ENCODE measurements at regions not wholly inside any gene's neighbourhood (a gene's known extent, or its start where the extent isn't known, plus 50 kb on each side); places are given as distances from the start of the nearest gene placed in this dataset.
"Not testable (repeated sequence)": the region's sequence is repeated elsewhere in the genome, so short reads cannot be mapped to it uniquely, and the experiment has no call there.

DNA sequence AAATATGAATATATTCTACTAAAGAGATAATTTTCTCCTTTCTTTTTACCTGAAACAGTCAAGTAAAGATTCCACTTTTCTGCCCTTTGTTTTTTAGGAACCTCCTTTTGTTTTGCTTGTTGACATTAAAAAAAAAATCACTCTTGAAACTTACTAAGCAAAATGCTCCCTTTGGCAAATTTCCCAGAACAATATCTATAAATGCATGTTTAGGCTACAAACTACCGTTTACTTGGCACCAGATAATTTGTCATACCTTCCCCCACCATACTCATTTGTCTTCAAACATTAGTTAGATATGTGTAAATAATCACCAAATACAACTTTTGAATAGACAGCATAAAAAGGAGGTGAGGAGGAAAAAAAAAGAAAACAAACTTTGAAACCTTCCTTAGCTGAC lies 604.7 kb downstream of the RFPL4B start:
- Histone ChIP-seq H3K4me1 (no peaks in the 10 kb centered on the region), H3K36me3 (no peaks in the 10 kb centered on the region), H3K9me3 (no peaks in the 10 kb centered on the region), H3K4me3 (ENCODE audit: low read depth, low read length) (no peak overlapping the region), H3K27me3 (no peaks in the 10 kb centered on the region)
- DNase-seq: no peak
- TF ChIP-seq, protein P1, sequence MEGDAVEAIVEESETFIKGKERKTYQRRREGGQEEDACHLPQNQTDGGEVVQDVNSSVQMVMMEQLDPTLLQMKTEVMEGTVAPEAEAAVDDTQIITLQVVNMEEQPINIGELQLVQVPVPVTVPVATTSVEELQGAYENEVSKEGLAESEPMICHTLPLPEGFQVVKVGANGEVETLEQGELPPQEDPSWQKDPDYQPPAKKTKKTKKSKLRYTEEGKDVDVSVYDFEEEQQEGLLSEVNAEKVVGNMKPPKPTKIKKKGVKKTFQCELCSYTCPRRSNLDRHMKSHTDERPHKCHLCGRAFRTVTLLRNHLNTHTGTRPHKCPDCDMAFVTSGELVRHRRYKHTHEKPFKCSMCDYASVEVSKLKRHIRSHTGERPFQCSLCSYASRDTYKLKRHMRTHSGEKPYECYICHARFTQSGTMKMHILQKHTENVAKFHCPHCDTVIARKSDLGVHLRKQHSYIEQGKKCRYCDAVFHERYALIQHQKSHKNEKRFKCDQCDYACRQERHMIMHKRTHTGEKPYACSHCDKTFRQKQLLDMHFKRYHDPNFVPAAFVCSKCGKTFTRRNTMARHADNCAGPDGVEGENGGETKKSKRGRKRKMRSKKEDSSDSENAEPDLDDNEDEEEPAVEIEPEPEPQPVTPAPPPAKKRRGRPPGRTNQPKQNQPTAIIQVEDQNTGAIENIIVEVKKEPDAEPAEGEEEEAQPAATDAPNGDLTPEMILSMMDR (IDR thresholded peaks at IDR 0.05; ENCODE audit: low read depth, low read length): no peak

DNA sequence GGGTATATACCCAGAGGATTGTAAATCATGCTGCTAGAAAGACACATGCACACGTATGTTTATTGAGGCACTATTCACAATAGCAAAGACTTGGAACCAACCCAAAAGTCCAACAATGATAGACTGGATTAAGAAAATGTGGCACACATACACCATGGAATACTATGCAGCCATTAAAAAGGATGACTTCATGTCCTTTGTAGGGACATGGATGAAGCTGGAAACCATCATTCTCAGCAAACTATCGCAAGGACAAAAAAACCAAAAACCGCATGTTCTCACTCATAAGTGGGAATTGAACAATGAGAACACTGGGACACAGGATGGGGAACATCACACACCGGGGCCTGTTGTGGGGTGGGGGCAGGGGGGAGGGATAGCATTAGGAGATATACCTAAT lies 608.6 kb downstream of the RFPL4B start:
- not testable (repeated sequence) for H3K4me1 ChIP-seq; H3K27me3 ChIP-seq; DNase-seq; H3K9me3 ChIP-seq; H3K36me3 ChIP-seq; H3K4me3 ChIP-seq (ENCODE audit: low read depth, low read length)

- H3K36me3 ChIP-seq: no peaks in the 10 kb centered on the region
- no peaks in the 10 kb centered on the region for H3K27me3 ChIP-seq
- H3K4me3 ChIP-seq (ENCODE audit: low read depth, low read length): no peak overlapping the region
- DNase-seq: peak; percentile 18
- no peaks in the 10 kb centered on the region for H3K4me1 ChIP-seq
- TF ChIP-seq, protein P1 (IDR thresholded peaks at IDR 0.05; ENCODE audit: low read depth, low read length): no peak
- H3K9me3 ChIP-seq: no peaks in the 10 kb centered on the region
These were observed 609.8 kb downstream of the RFPL4B start for GRCh38 chr6:112956696-112957535.

DNA sequence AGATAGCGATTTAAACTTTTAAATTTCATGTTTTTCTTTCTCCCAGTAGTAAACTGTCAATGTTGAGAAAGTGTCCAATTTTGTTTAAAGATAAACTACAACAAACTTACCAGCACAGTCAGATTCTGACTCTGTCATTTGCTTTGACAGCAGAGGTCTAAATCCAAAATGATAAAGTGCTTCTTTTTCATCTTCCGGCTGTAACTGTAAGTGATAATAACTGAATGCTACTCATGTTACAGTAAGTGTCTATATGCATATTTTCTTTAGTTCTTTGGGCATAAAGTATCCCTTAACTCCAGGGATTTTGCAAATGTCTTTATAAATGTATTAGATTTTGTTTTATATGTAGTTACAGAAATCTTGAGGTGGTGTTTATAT lies 610.4 kb downstream of the RFPL4B start:
- DNase-seq: no peak

GRCh38 chr6:112960130-112960529 lies 613.0 kb downstream of the RFPL4B start:
- not testable (repeated sequence) for H3K27me3 ChIP-seq; H3K4me3 ChIP-seq (ENCODE audit: low read depth, low read length); H3K4me1 ChIP-seq; DNase-seq; H3K9me3 ChIP-seq; H3K36me3 ChIP-seq

More for the DNA sequence above, 610.4 kb downstream of the RFPL4B start:
- H3K36me3 ChIP-seq: no peaks in the 10 kb centered on the region
- TF ChIP-seq, protein P1 (IDR thresholded peaks at IDR 0.05; ENCODE audit: low read depth, low read length): no peak
- no peaks in the 10 kb centered on the region for H3K9me3 ChIP-seq
- H3K4me1 ChIP-seq: no peaks in the 10 kb centered on the region
- H3K27me3 ChIP-seq: no peaks in the 10 kb centered on the region
- no peak overlapping the region for H3K4me3 ChIP-seq (ENCODE audit: low read depth, low read length)

- Histone ChIP-seq H3K4me1 (no peaks in the 10 kb centered on the region; the same call in 1 of the 2 replicates), H3K27me3 (no peaks in the 10 kb centered on the region), H3K4me3 (ENCODE audit: low read depth, low read length) (no peak overlapping the region), H3K36me3 (no peaks in the 10 kb centered on the region), H3K9me3 (no peaks in the 10 kb centered on the region)
- TF ChIP-seq, protein P1 (IDR thresholded peaks at IDR 0.05; ENCODE audit: low read depth, low read length): no peak
- DNase-seq: no peak
These were observed 620.8 kb downstream of the RFPL4B start for GRCh38 chr6:112967974-112968373.

- Histone ChIP-seq H3K4me3 (ENCODE audit: low read depth, low read length) (no peak overlapping the region), H3K4me1 (no peaks in the 10 kb centered on the region), H3K36me3 (no peaks in the 10 kb centered on the region), H3K9me3 (no peaks in the 10 kb centered on the region), H3K27me3 (no peaks in the 10 kb centered on the region)
- DNase-seq: no peak
- TF ChIP-seq, protein P1 (IDR thresholded peaks at IDR 0.05; ENCODE audit: low read depth, low read length): no peak
These were observed 624.5 kb downstream of the RFPL4B start for GRCh38 chr6:112971651-112972050.

- DNase-seq, H3K27me3 ChIP-seq: not testable (repeated sequence)
These were observed 627.8 kb downstream of the RFPL4B start for GRCh38 chr6:112974931-112975330.

DNA sequence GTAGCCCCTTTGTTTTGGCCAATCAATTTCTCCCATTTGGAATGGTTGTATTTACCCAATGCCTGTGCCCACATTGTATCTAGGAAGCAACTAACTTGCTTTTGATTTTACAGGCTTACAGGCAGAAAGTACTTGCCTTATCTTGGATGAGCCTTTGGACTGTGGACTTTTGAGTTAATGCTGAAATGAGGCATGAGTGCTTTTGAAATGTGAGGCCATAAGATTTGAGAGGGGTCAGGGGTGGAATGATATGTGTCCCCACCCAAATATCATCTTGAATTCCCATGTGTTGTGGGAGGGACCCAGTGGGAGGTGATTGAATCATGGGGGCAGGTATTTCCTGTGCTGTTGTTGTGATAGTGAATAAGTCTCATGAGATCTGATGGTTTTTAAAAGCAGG lies 629.4 kb downstream of the RFPL4B start:
- H3K4me1 ChIP-seq; H3K27me3 ChIP-seq; H3K36me3 ChIP-seq; H3K4me3 ChIP-seq (ENCODE audit: low read depth, low read length); DNase-seq; H3K9me3 ChIP-seq: not testable (repeated sequence)

More at GRCh38 chr6:112974931-112975330, 627.8 kb downstream of the RFPL4B start:
- H3K9me3 ChIP-seq; H3K36me3 ChIP-seq; H3K4me3 ChIP-seq (ENCODE audit: low read depth, low read length); H3K4me1 ChIP-seq: not testable (repeated sequence)
